NB4 (cell line): ENCODE measurements at regions not wholly inside any gene's neighbourhood (a gene's known extent, or its start where the extent isn't known, plus 50 kb on each side); places are given as distances from the start of the nearest gene placed in this dataset.

Experiments
- MYC ChIP-seq: IDR thresholded peaks from 2 replicates; pipeline ENCODE4 v1.6.1; 2011; ENCODE audit warnings: low read depth, low read length
- TF ChIP-seq, protein P1 (sequence below): IDR thresholded peaks from one replicate; pipeline ENCODE4 v1.5.1; 2012; ENCODE audit warnings: low read depth, low read length

DNA sequence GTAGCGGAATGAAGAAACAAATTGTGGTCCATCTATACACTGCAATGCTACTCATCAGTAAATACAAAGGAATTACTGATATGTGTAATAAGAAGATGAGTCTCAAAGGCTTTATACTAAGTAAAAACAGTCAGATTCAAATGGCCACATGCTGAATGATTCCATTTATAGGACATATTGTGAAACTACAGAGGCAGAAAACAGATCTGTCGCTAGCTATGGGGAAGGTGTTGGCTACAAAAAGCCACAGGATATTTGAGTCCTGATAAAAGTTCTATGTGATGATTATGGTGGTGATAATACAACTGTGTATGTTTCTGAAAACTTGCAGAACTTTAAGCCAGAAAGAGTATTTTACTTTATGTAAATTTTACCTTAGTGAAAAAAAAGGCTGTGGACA, 313.2 kb downstream of the HDGFL1 start:
- TF ChIP-seq, protein P1, sequence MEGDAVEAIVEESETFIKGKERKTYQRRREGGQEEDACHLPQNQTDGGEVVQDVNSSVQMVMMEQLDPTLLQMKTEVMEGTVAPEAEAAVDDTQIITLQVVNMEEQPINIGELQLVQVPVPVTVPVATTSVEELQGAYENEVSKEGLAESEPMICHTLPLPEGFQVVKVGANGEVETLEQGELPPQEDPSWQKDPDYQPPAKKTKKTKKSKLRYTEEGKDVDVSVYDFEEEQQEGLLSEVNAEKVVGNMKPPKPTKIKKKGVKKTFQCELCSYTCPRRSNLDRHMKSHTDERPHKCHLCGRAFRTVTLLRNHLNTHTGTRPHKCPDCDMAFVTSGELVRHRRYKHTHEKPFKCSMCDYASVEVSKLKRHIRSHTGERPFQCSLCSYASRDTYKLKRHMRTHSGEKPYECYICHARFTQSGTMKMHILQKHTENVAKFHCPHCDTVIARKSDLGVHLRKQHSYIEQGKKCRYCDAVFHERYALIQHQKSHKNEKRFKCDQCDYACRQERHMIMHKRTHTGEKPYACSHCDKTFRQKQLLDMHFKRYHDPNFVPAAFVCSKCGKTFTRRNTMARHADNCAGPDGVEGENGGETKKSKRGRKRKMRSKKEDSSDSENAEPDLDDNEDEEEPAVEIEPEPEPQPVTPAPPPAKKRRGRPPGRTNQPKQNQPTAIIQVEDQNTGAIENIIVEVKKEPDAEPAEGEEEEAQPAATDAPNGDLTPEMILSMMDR, result no peak
- no peak for TF ChIP-seq MYC
